IPS-11a (cell line): ENCODE measurements at regions not wholly inside any gene's neighbourhood (a gene's known extent, or its start where the extent isn't known, plus 50 kb on each side); places are given as distances from the start of the nearest gene placed in this dataset.

Experiments used
- H3K4me3 ChIP-seq: one replicate; pipeline ENCODE4 v1.5.1; 2013; ENCODE audit warnings: low read depth, low read length, control low read depth

DNA sequence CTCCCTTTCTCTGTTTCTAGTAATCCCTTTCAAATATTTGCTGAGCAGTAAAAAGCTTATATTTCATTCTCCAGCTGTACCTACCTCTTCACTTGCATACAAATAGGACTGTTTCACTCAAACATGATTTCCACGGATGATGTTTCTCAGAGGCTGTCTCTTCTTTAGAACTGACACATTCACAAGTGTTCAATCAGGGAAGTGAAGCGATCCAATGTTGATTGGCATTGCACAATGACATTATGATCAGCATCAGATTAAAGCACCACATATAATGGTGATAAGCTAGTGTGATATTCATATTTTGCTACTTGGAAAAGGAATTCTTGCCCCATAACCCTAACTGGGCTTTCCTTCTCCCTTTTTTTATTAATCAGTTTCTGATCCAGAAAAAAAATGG lies 681.8 kb downstream of the TBC1D32 start:
- H3K4me3 ChIP-seq: no peak overlapping the region

DNA sequence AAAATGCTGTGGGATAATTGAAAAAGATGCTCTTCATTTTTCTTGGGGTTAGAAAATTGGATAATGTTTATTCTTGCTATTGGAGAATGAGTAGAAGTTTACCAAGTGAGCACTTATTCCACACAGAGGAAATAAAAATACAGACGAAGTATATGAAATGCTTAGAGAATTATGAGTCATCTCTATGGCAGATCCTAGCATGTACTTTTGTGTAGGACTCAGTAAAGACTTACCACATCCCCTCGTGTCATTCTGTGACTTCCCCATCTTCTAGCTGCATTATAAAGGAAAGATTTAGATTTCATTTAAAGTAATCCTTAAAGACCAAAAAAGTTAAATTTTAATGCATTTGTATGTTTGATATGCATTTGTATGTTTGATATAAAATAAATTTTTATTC lies 685.6 kb downstream of the TBC1D32 start:
- H3K4me3 ChIP-seq: no peak overlapping the region

- no peak overlapping the region for H3K4me3 ChIP-seq
Measured at GRCh38 chr6:120646101-120646500, 688.2 kb downstream of the TBC1D32 start.

DNA sequence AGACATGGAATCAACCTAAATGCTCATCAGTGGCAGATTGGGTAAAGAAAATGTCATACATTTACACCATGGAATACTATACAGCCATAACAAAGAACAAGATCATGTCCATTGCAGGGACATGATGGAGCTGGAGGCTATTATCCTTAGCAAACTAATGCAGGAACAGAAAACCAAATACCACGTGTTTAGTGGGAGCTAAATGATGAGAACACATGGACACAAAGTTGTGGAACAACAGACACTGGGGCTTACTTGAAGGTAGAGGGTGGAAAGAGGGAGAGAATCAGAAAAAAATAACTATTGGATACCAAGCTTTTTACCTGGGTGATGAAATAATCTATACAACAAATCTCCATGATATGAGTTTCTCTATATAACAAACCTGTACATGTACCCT lies 701.3 kb downstream of the TBC1D32 start:
- no peak overlapping the region for H3K4me3 ChIP-seq

- no peak overlapping the region for H3K4me3 ChIP-seq
Measured at GRCh38 chr6:120627612-120628011, 706.7 kb downstream of the TBC1D32 start.

DNA sequence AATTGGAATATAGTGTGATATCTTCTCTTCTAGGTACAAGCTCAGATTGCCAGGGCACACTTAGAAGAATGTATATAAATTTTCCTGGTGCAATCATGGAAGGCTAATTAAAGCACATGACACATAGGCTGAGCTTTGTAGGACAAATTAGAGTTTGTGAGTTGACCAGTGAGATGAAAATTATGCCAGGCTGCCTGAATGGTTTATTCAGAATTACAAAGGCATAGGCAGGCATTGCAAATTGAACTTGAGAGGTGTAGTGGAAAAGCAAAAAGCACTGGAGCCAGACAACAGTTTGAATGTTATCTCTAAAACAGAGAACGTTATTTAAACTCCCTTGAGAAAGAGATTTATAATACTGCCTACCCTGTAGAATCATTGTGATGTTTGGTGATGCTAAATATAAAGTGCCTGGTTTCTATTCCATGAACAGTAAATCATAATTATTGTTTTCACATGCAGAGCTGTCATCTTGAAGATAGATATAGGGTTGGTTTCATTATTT lies 712.1 kb downstream of the TBC1D32 start:
- H3K4me3 ChIP-seq: no peak overlapping the region

GRCh38 chr6:120620900-120621299 lies 713.4 kb downstream of the TBC1D32 start:
- no peak overlapping the region for H3K4me3 ChIP-seq

- H3K4me3 ChIP-seq: no peak overlapping the region
Measured at GRCh38 chr6:120615238-120615637, 719.0 kb downstream of the TBC1D32 start.

GRCh38 chr6:120614723-120615122 lies 719.6 kb downstream of the TBC1D32 start:
- H3K4me3 ChIP-seq: no peak overlapping the region

GRCh38 chr6:120608826-120609225 lies 725.5 kb downstream of the TBC1D32 start:
- no peak overlapping the region for H3K4me3 ChIP-seq

DNA sequence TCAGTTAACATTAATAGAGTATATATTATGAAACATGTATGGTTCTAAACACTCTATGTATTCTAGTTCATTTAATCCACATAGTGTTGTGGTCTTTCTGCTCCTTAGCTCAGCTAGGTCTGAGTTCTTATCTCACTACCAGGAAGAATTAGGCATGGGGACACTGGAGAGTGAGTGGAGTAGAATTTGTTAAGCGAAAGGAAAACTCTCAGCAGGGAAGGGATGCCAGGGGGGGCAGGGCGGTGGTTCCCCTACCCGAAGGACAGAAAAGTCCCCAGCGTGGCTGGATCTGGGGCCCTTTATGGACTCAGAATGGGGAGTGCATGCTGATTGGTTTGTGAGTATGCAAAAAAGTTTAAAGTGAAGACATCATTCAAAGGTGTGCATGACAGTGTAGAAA lies 727.5 kb downstream of the TBC1D32 start:
- H3K4me3 ChIP-seq: no peak overlapping the region

DNA sequence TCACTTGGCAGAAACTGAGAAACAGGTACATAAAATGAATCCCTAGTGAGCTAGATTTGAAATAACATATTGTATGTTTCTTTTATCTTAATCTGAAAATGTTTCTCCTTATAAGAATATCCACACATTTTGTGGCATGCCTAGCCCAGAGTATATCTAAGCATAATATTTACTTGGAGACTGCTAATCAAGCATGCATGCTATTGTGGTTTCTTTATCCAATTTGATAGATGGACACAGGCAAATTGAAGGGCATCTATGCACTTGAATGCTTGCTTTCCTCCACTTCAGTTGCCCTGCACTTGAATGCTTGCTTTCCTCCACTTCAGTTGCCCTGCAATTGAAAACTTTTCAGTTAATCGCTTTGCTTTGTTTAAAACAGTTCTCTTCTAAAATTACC lies 729.8 kb downstream of the TBC1D32 start:
- no peak overlapping the region for H3K4me3 ChIP-seq

DNA sequence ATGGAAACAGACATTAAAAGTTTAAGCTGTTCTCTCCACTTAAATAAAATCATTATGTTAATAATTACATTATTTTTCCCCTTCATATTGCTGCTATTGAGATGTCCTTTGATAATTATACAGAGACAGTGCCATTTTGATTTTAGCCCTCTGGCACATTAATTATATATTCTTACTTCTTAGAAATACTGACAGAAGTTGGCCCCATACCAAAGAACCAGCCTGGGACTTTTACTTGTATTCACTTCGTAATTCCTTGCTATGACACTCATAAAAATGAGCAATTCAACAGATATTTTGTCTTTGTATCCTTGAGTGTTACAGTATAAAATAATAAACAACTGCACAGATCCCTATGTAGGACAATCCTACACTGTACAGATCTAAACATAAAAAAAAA lies 743.7 kb downstream of the TBC1D32 start:
- no peak overlapping the region for H3K4me3 ChIP-seq

DNA sequence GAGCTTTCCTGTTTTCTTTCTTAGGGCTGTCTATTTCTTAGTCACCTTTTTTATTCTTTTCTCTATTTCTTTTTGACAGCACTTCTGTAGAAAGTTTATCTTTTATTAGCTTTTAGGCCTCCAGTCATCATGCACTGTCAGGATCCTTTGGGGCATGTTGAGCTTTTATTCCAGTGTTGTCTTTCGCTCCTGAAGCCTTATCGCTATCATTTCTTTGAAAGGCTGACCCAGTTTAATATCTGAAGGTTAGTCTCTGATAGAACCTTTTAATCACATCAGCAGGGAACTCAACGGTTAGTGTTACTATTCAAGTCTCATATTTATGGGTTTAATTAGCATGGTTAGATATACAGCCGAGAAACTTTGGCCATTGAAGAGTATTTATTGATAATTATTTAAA lies 745.9 kb downstream of the TBC1D32 start:
- H3K4me3 ChIP-seq: no peak overlapping the region

DNA sequence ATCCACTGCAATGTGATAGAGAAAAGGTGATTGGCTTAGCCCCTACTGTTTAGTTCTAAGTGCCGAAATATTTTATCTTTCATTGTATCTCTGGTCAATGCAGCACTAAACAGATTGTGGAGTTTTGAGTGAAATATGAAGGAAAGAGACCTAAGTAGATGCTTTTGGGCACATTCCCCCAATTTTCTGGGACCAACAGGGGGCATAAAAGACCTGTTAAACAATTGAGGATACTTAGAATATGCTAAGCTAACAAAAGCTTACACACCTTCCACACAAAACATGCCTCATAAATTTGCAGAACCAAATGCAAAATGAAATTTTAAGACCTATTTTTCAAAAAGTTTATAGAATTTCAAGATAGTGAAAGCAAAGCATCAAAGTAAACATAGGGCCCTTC lies 746.9 kb downstream of the TBC1D32 start:
- H3K4me3 ChIP-seq: no peak overlapping the region

- H3K4me3 ChIP-seq: no peak overlapping the region
Measured at GRCh38 chr6:120584111-120584760, 750.0 kb downstream of the TBC1D32 start.

GRCh38 chr6:120576061-120576460 lies 758.2 kb downstream of the TBC1D32 start:
- H3K4me3 ChIP-seq: no peak overlapping the region

- H3K4me3 ChIP-seq: no peak overlapping the region
Measured at GRCh38 chr6:120569714-120570113, 764.6 kb downstream of the TBC1D32 start.

DNA sequence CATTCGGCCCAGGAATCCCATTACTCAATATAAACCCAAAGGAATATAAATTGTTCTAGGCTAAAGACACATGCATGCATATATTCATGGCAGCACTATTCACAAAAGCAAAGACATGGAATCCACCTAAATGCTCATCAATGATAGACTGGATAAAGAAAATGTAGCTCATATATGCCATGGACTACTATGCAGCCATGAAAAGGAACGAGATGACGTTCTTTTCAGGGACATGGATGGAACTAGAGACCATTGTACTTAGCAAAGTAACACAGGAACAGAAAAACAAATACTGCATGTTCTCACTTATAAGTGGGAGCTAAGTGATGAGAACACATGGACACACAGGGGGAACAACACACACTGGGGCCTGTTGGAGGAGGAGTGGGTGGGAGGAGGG lies 769.5 kb downstream of the TBC1D32 start:
- H3K4me3 ChIP-seq: no peak overlapping the region

GRCh38 chr6:120558294-120558693 lies 776.0 kb downstream of the TBC1D32 start:
- H3K4me3 ChIP-seq: no peak overlapping the region

DNA sequence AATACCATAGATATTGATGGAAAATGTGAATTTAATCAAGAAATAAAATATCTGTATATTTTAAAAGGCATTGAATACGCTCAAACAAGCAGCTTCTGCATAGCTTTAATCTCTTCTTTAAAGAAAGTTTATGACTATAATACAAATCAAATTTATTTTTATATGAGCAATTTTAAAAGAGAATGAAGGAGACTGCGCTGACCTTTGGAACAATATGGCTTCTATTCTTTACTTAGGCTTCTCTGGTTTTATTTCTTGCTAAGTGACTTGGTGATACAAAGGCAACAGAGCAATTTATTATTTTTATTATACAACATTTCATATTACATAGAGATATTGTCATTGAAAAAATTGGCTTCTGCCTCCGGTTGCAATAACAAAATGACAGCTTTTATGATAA lies 776.7 kb downstream of the TBC1D32 start:
- H3K4me3 ChIP-seq: no peak overlapping the region

GRCh38 chr6:120556491-120556890 lies 777.8 kb downstream of the TBC1D32 start:
- H3K4me3 ChIP-seq: no peak overlapping the region

GRCh38 chr6:120553353-120553752 lies 780.9 kb downstream of the TBC1D32 start:
- H3K4me3 ChIP-seq: no peak overlapping the region
